Caco-2 (cell line): ENCODE measurements at regions not wholly inside any gene's neighbourhood (a gene's known extent, or its start where the extent isn't known, plus 50 kb on each side); places are given as distances from the start of the nearest gene placed in this dataset.

ENCODE experiments used
- BruUV-seq: library from RNA; stranded (reverse); fragments of 400-500 nt; replicated peaks from 2 replicates; lab custom pipeline; 2021; lab: Mats Ljungman, UMichigan
- CTCF ChIA-PET: fragments of 300-600 bp; sonication (Branson Sonifier 250); formaldehyde crosslinking; loops from one replicate; lab custom pipeline; 2022; ENCODE audit warnings: antibody characterized with exemption; lab: Charles Lee
- POLR2A ChIA-PET: fragments of 300-600 bp; sonication (Branson Sonifier 250); formaldehyde crosslinking; loops from one replicate; lab custom pipeline; 2022; ENCODE audit warnings: antibody characterized with exemption; lab: Charles Lee
- DNase-seq, 2 experiments: peaks; one replicate each; pipeline versions ENCODE4 v3.0.0 to v3.0.0-alpha.2; 2020 to 2022
- H3K27me3 ChIP-seq: replicated peaks from 2 replicates; pipeline ENCODE4 v1.6.0; 2011; ENCODE audit warnings: low read length; ENCODE audit not compliant: control insufficient read depth, insufficient read depth
- H3K36me3 ChIP-seq: 2 replicates; pipeline ENCODE4 v1.5.1; 2011; ENCODE audit warnings: low read length; ENCODE audit not compliant: control insufficient read depth, insufficient read depth
- H3K4me1 ChIP-seq: fragments of 250-450 bp; sonication (Bioruptor Pico); 2 replicates; pipeline ENCODE4 v1.5.1; 2020; ENCODE audit warnings: mild to moderate bottlenecking
- H3K4me3 ChIP-seq: 2 replicates; pipeline ENCODE4 v1.5.1; 2011; ENCODE audit warnings: low read depth, mild to moderate bottlenecking, control low read depth, low read length
- H3K9me3 ChIP-seq: fragments of 250-450 bp; sonication (Bioruptor Pico); 2 replicates; pipeline ENCODE4 v1.5.1; 2020; ENCODE audit warnings: mild to moderate bottlenecking, moderate library complexity
- H3K27ac Mint-ChIP-seq: one replicate; pipeline ENCODE4 v1.8.0; 2022; ENCODE audit warnings: mixed read lengths; ENCODE audit not compliant: unreplicated experiment
- H3K27me3 Mint-ChIP-seq: one replicate; pipeline ENCODE4 v1.8.0; 2022; ENCODE audit warnings: mixed read lengths; ENCODE audit not compliant: insufficient read depth, unreplicated experiment
- H3K36me3 Mint-ChIP-seq: one replicate; pipeline ENCODE4 v1.8.0; 2022; ENCODE audit warnings: mild to moderate bottlenecking, mixed read lengths; ENCODE audit not compliant: insufficient read depth, unreplicated experiment
- H3K4me1 Mint-ChIP-seq: one replicate; pipeline ENCODE4 v1.8.0; 2022; ENCODE audit warnings: low read depth, mixed read lengths; ENCODE audit not compliant: unreplicated experiment
- H3K4me3 Mint-ChIP-seq: one replicate; pipeline ENCODE4 v1.8.0; 2022; ENCODE audit warnings: mild to moderate bottlenecking, moderate library complexity, mixed read lengths; ENCODE audit not compliant: unreplicated experiment
- H3K9me3 Mint-ChIP-seq: one replicate; pipeline ENCODE4 v1.8.0; 2022; ENCODE audit warnings: mixed read lengths; ENCODE audit not compliant: unreplicated experiment
- CTCF ChIP-seq, 2 experiments: fragments of 200-600 bp in 1 of 2; IDR thresholded peaks; 1 replicate in 1 of 2; 2 replicates in 1 of 2; pipeline versions ENCODE4 v1.5.1 to v1.8.0; 2011 to 2022; ENCODE audit warnings: antibody characterized with exemption in 1 of 2, control low read depth in 1 of 2, inconsistent platforms in 1 of 2, low read depth in 1 of 2, low read length in 1 of 2, mild to moderate bottlenecking in 1 of 2, moderate library complexity in 1 of 2; ENCODE audit not compliant: insufficient read depth in 1 of 2, severe bottlenecking in 1 of 2, unreplicated experiment in 1 of 2
- intact Hi-C: fragments of 100-400 bp; cut with micrococcal nuclease; formaldehyde crosslinking; loops from one replicate; pipeline ENCODE4 v1.10.0; 2022; ENCODE audit not compliant: unreplicated experiment

DNA sequence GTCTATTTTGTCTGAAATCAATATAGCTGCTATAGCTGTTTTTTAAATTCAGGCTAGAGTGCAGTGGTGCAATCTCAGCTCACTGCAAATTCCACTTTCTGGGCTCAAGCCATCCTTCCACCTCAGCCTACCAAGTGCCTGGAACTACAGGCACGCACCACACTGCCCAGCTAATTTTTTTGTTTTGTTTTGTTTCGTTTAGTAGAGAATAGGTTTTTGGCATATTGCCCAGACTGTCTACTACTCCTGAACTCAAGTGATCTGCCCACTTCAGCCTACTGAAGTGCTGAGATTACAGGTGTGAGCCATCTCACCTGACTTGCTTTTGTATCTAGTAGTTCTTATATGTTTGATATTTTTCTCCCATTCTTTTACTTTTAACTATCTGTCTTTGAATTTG is 259.7 kb downstream of the CDH19 start:
- Histone ChIP-seq H3K36me3 (no peaks in the 10 kb centered on the region), H3K27me3 (no peaks in the 10 kb centered on the region), H3K4me3 (no peak overlapping the region), H3K9me3 (no peaks in the 10 kb centered on the region), H3K4me1 (no peaks in the 10 kb centered on the region)
- Mint-ChIP-seq H3K36me3 (no peaks in the 10 kb centered on the region), H3K4me1 (no peaks in the 10 kb centered on the region), H3K27ac (no peak overlapping the region), H3K27me3 (no peaks in the 10 kb centered on the region), H3K9me3 (no peaks in the 10 kb centered on the region), H3K4me3 (no peak overlapping the region)
- POLR2A ChIA-PET, result no interaction called here
- no TSS peak for BruUV-seq
- DNase-seq, result no peak
- CTCF ChIA-PET, result no interaction called here
- no peak for TF ChIP-seq CTCF (IDR thresholded peaks at IDR 0.05; ENCODE audit: insufficient read depth in 1 of 2, low read depth in 1 of 2, low read length in 1 of 2, severe bottlenecking in 1 of 2, unreplicated experiment in 1 of 2)
- intact Hi-C loops, result no loop called here

DNA sequence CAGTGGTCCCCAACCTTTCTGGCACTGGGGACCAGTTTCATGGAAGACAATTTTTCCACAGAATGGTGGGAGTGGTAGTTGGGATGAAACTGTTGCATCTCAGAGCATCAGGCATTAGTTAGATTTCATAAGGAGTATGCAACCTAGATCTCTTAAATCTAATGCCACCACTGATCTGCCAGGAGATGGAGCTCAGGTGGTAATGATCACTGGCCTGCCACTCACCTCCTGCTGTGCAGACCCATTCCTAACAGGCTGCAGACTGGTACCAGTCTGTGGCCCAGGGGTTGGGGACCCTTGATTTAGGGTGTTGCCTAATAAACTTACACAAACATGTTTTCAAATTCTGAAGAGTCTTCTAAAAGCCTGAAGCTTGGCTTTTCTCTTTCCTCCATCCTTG is 261.3 kb downstream of the CDH19 start:
- no peak for DNase-seq
- TF ChIP-seq CTCF (IDR thresholded peaks at IDR 0.05; ENCODE audit: insufficient read depth in 1 of 2, low read depth in 1 of 2, low read length in 1 of 2, severe bottlenecking in 1 of 2, unreplicated experiment in 1 of 2), result no peak
- Histone ChIP-seq H3K4me1 (no peaks in the 10 kb centered on the region), H3K27me3 (no peaks in the 10 kb centered on the region), H3K4me3 (no peak overlapping the region), H3K36me3 (no peaks in the 10 kb centered on the region), H3K9me3 (no peaks in the 10 kb centered on the region)
- no TSS peak for BruUV-seq
- CTCF ChIA-PET, result no interaction called here
- H3K27me3 Mint-ChIP-seq, result no peaks in the 10 kb centered on the region
- intact Hi-C loops, result no loop called here
- H3K4me3 Mint-ChIP-seq, result no peak overlapping the region
- no peaks in the 10 kb centered on the region for H3K36me3 Mint-ChIP-seq
- POLR2A ChIA-PET, result no interaction called here
- H3K9me3 Mint-ChIP-seq, result no peaks in the 10 kb centered on the region
- no peak overlapping the region for H3K27ac Mint-ChIP-seq
- H3K4me1 Mint-ChIP-seq, result no peaks in the 10 kb centered on the region

DNA sequence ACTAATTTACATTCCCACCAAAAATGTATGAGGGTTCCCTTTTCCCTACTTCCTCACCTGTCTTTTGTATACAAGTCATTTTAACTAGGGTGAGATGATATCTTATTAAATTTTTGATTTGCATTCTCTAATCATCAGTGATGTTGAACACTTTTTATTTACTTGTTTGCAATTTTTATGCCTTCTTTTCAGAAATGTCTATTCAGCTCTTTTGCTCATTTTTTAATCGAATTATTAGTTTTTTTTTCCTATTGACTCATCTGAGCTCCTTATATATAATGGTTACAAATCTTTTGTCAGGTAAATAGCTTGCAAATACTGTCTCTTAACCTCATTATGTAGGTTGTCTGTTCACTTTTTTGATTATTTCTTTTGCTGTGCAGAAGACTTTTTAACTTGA is 269.4 kb downstream of the CDH19 start:
- no peak overlapping the region for H3K4me3 ChIP-seq
- ChIA-PET POLR2A (no interaction called here), CTCF (no interaction called here)
- H3K27me3 ChIP-seq, result no peaks in the 10 kb centered on the region
- no peak for TF ChIP-seq CTCF (IDR thresholded peaks at IDR 0.05; ENCODE audit: insufficient read depth in 1 of 2, low read depth in 1 of 2, low read length in 1 of 2, severe bottlenecking in 1 of 2, unreplicated experiment in 1 of 2)
- H3K4me3 Mint-ChIP-seq, result no peak overlapping the region
- no peaks in the 10 kb centered on the region for H3K4me1 ChIP-seq
- no peak overlapping the region for H3K27ac Mint-ChIP-seq
- H3K9me3 ChIP-seq, result no peaks in the 10 kb centered on the region
- no peaks in the 10 kb centered on the region for H3K36me3 Mint-ChIP-seq
- H3K4me1 Mint-ChIP-seq, result no peaks in the 10 kb centered on the region
- intact Hi-C loops, result no loop called here
- H3K9me3 Mint-ChIP-seq, result no peaks in the 10 kb centered on the region
- H3K27me3 Mint-ChIP-seq, result no peaks in the 10 kb centered on the region
- no peaks in the 10 kb centered on the region for H3K36me3 ChIP-seq
- no TSS peak for BruUV-seq
- no peak for DNase-seq
